Esophagus muscularis mucosa (tissue), 4 donors: ENCODE measurements at regions not wholly inside any gene's neighbourhood (a gene's known extent, or its start where the extent isn't known, plus 50 kb on each side); places are given as distances from the start of the nearest gene placed in this dataset.

Source experiments
- DNase-seq: peaks from one replicate; pipeline ENCODE4 v3.0.0-alpha.2; 2017; ENCODE audit errors: extremely low spot score
- H3K27ac ChIP-seq, 4 donors: fragments of 200-600 bp; sonication (generic); replicated peaks in 1 of 4; 1 replicate in 3 of 4; 2 replicates in 1 of 4; pipeline ENCODE4 v1.5.1; 2016 to 2019; ENCODE audit warnings: mild to moderate bottlenecking in 1 of 4
- H3K27me3 ChIP-seq, 4 donors: fragments of 200-600 bp; sonication (generic); one replicate each; pipeline versions ENCODE4 v1.5.1 to v1.6.0; 2016 to 2019
- H3K36me3 ChIP-seq, 4 donors: fragments of 200-600 bp; sonication (generic); one replicate each; pipeline ENCODE4 v1.5.1; 2016 to 2019
- H3K4me1 ChIP-seq, 4 donors: fragments of 200-600 bp; sonication (generic); one replicate each; pipeline ENCODE4 v1.5.1; 2016 to 2019
- H3K4me3 ChIP-seq, 4 donors: fragments of 200-600 bp; sonication (generic); 1 replicate in 2 of 4; 2 replicates in 2 of 4; pipeline ENCODE4 v1.5.1; 2016 to 2019; ENCODE audit warnings: mild to moderate bottlenecking in 4 of 4, moderate library complexity in 1 of 4
- H3K9me3 ChIP-seq, 4 donors: fragments of 200-600 bp; sonication (generic); 1 replicate in 3 of 4; 2 replicates in 1 of 4; pipeline ENCODE4 v1.5.1; 2016 to 2019
- CTCF ChIP-seq, 3 experiments: fragments of 200-600 bp in 2 of 3; fragments of 450-650 bp in 1 of 3; sonication (generic) in 2 of 3; IDR thresholded peaks; one replicate each; pipeline ENCODE4 v1.5.1; 2017 to 2019; ENCODE audit warnings: antibody characterized with exemption in 3 of 3, mild to moderate bottlenecking in 2 of 3, moderate library complexity in 1 of 3
- EP300 ChIP-seq: sonication (generic); formaldehyde crosslinking; IDR thresholded peaks from one replicate; pipeline ENCODE4 v1.6.1; 2017; ENCODE audit warnings: antibody characterized with exemption
- POLR2A ChIP-seq: fragments of 450-650 bp; IDR thresholded peaks from one replicate; pipeline ENCODE4 v1.6.1; 2017; ENCODE audit warnings: antibody characterized with exemption, moderate library complexity, mild to moderate bottlenecking, low read depth
- POLR2AphosphoS5 ChIP-seq, 2 donors: sonication (generic); formaldehyde crosslinking; IDR thresholded peaks; one replicate each; pipeline ENCODE4 v1.6.1; 2017; ENCODE audit warnings: antibody characterized with exemption in 2 of 2
- WGBS: methylation state at CpG from one replicate; pipeline ENCODE4 v1.1.5; 2018; 5-methylcytosine and 5-hydroxymethylcytosine counted together
- intact Hi-C: fragments of 100-400 bp; cut with DNase I; formaldehyde crosslinking; loops from one replicate; pipeline ENCODE4 v1.15.1; 2023

GRCh38 chr5:43891112-43891511 is 288.1 kb downstream of the NNT start:
- WGBS = 46% methylated on average over 1 of the region's 1 CpG
- intact Hi-C loops = no loop called here
- no peak for TF ChIP-seq EP300
- TF ChIP-seq POLR2A = no peak
- TF ChIP-seq CTCF (IDR thresholded peaks at IDR 0.05) = no peak
- no peak for TF ChIP-seq POLR2AphosphoS5 (IDR thresholded peaks at IDR 0.05)
- no peak overlapping the region for H3K27ac ChIP-seq
- DNase-seq = no peak
- no peaks in the 10 kb centered on the region for H3K36me3 ChIP-seq
- H3K27me3 ChIP-seq = no peaks in the 10 kb centered on the region
- no peaks in the 10 kb centered on the region for H3K9me3 ChIP-seq
- no peak overlapping the region for H3K4me3 ChIP-seq
- H3K4me1 ChIP-seq = peaks cover 0 to 8% (median 3%) of the 10 kb centered on the region in 4 donors

- no peak overlapping the region for H3K4me3 ChIP-seq
- intact Hi-C loops = no loop called here
- TF ChIP-seq POLR2AphosphoS5 (IDR thresholded peaks at IDR 0.05) (no peak), EP300 (no peak), POLR2A (no peak), CTCF (IDR thresholded peaks at IDR 0.05) (no peak)
- no peak overlapping the region for H3K27ac ChIP-seq
- no peaks in the 10 kb centered on the region for H3K27me3 ChIP-seq
- WGBS = 33% methylated on average over 1 of the region's 1 CpG
- peaks cover 0 to 5% (median under 1%) of the 10 kb centered on the region in 4 donors for H3K4me1 ChIP-seq
- DNase-seq = no peak
- H3K36me3 ChIP-seq = no peaks in the 10 kb centered on the region
- no peaks in the 10 kb centered on the region for H3K9me3 ChIP-seq
Observed at GRCh38 chr5:43889233-43889632, 286.3 kb downstream of the NNT start.

- 89% methylated on average over 1 of the region's 1 CpG for WGBS
- Histone ChIP-seq H3K27ac (no peak overlapping the region), H3K9me3 (no peaks in the 10 kb centered on the region), H3K4me1 (no peaks in the 10 kb centered on the region), H3K27me3 (no peaks in the 10 kb centered on the region), H3K4me3 (no peak overlapping the region), H3K36me3 (no peaks in the 10 kb centered on the region)
- no peak for DNase-seq
- no peak for TF ChIP-seq CTCF (IDR thresholded peaks at IDR 0.05)
- intact Hi-C loops = no loop called here
Observed at GRCh38 chr5:43875741-43876140, 272.8 kb downstream of the NNT start.

GRCh38 chr5:43874772-43875171 is 271.8 kb downstream of the NNT start:
- Histone ChIP-seq H3K4me1 (no peaks in the 10 kb centered on the region), H3K36me3 (no peaks in the 10 kb centered on the region), H3K4me3 (no peak overlapping the region), H3K27ac (no peak overlapping the region), H3K27me3 (no peaks in the 10 kb centered on the region), H3K9me3 (no peaks in the 10 kb centered on the region)
- TF ChIP-seq POLR2AphosphoS5 (IDR thresholded peaks at IDR 0.05) = no peak
- no peak for TF ChIP-seq EP300
- TF ChIP-seq POLR2A = no peak
- TF ChIP-seq CTCF (IDR thresholded peaks at IDR 0.05) = no peak
- WGBS = 61% methylated on average over 3 of the region's 3 CpGs
- intact Hi-C loops = no loop called here
- DNase-seq = no peak

- intact Hi-C loops = no loop called here
- Histone ChIP-seq H3K9me3 (no peaks in the 10 kb centered on the region), H3K27ac (no peak overlapping the region), H3K4me1 (no peaks in the 10 kb centered on the region), H3K36me3 (no peaks in the 10 kb centered on the region), H3K4me3 (no peak overlapping the region), H3K27me3 (no peaks in the 10 kb centered on the region)
- WGBS = 81% methylated on average over 1 of the region's 1 CpG
- TF ChIP-seq CTCF (IDR thresholded peaks at IDR 0.05) (no peak), EP300 (no peak), POLR2AphosphoS5 (IDR thresholded peaks at IDR 0.05) (no peak), POLR2A (no peak)
- DNase-seq = no peak
Observed at GRCh38 chr5:43873791-43874190, 270.8 kb downstream of the NNT start.
